Left lobe of liver (tissue), 2 donors: ENCODE measurements at regions not wholly inside any gene's neighbourhood (a gene's known extent, or its start where the extent isn't known, plus 50 kb on each side); places are given as distances from the start of the nearest gene placed in this dataset.

ENCODE experiments used
- ATAC-seq: fragments of 200-7000 bp; cut with Tn5 transposase; one replicate; pipeline ENCODE4 v1.9.1; 2020; ENCODE audit warnings: mild to moderate bottlenecking, moderate library complexity
- DNase-seq: peaks from one replicate; pipeline ENCODE4 v3.0.0-alpha.2; 2020; ENCODE audit warnings: low spot score
- donor health status: DM: no; HTN: no; CAD: no; lungs with moderate emphysema.
- donor health status: DM: no; HTN: yes; CAD: no.

GRCh38 chr2:145622285-145622684, 1102.4 kb upstream of the ZEB2 start:
- ATAC-seq (no peak), DNase-seq (no peak)

- ATAC-seq = no peak
Observed at GRCh38 chr2:145617906-145618305, 1098.0 kb upstream of the ZEB2 start.

GRCh38 chr2:145617420-145617819, 1097.5 kb upstream of the ZEB2 start:
- ATAC-seq (no peak), DNase-seq (no peak)

More at GRCh38 chr2:145617906-145618305, 1098.0 kb upstream of the ZEB2 start:
- no peak for DNase-seq

DNA sequence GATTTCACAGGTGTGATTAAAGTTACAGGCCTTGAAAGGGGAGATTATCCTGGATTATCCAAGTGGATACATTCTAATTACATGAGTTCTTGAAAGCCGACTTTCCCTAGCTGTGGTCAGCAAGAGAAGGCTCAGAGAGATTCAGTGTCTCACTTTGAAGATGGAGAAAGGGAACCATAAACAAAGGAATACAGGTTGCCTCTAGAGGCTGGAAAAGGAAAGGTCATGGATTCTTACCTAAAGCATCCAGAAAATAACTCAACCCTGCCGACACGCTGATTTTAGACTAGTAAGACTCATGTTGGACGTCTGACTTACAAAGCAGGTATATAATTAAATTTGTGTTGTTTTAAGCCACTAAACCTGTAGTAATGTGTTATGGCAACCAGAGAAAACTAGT, 1095.7 kb upstream of the ZEB2 start:
- no peak for ATAC-seq
- DNase-seq = no peak

- no peak for ATAC-seq
Observed at GRCh38 chr2:145609951-145610350, 1090.0 kb upstream of the ZEB2 start.

DNA sequence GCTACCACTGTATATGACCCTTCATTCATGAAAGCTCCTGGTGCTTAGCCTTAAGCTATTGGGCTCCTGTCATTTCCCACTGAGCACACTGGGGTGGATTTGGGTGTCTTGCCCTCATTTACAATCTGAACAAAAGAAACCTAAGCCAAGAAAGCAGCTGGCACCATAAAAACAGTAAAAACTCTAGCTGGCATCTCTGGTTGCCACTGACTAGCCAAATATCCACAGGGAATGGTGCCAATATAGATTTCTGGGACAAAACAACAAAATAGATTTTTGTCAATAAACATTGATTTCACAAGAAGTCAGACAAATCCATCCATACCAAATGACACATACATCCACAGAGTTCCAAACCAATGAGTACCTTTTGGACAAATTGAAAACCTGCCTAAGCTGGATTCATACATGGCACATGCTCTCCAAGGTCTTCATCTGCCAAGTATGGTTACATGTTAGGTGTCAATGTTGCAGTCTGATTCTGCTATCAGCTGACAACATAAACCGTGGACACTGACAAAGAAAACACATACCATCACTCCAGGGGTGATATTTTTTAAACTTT, 1081.5 kb upstream of the ZEB2 start:
- no peak for ATAC-seq
- no peak for DNase-seq

More at GRCh38 chr2:145609951-145610350, 1090.0 kb upstream of the ZEB2 start:
- DNase-seq = no peak

- no peak for DNase-seq
- no peak for ATAC-seq
Observed at GRCh38 chr2:145600811-145601210, 1080.9 kb upstream of the ZEB2 start.

- no peak for DNase-seq
- no peak for ATAC-seq
Observed at GRCh38 chr2:145599756-145600155, 1079.8 kb upstream of the ZEB2 start.

- DNase-seq = no peak
- ATAC-seq = no peak
Observed at GRCh38 chr2:145598434-145598833, 1078.5 kb upstream of the ZEB2 start.

DNA sequence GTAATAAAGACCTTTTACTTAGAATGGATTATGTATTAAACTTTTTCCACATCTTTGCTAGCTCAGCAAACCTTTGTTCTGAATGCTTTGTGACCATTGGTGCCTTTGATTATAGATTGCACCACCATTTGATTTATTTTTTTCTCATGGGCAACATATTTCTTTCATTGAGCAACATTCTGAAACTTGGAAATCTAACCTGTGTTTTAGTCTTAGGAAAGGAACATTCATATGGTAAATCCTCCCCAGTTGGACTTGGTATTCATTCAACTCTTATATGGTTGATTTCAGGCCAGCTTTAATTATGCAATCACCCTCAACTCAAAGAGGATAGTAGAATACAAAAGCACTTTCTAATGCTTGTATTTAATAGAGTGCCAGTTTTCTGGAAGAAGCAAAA, 1077.9 kb upstream of the ZEB2 start:
- ATAC-seq (no peak), DNase-seq (no peak)

DNA sequence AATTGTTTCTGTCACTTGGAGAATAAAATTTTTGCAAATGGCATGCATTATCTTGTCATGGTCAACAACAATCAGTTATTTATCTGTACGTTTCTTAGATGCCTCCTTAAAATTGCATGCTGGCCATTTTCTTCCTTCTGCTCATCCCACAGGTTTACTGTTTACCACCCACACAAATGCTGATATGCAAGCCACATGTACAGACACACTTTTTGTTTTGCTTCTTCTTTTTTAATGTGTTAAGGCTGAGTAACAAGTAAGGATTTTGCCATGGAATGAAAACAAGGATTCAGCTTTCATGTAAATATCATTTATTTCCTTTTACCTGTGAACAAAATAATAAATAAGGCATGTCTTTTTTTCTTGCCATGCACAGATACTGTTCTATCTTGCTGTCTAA, 1077.1 kb upstream of the ZEB2 start:
- no peak for DNase-seq
- ATAC-seq = no peak

GRCh38 chr2:145596416-145596815, 1076.5 kb upstream of the ZEB2 start:
- DNase-seq (no peak), ATAC-seq (no peak)

DNA sequence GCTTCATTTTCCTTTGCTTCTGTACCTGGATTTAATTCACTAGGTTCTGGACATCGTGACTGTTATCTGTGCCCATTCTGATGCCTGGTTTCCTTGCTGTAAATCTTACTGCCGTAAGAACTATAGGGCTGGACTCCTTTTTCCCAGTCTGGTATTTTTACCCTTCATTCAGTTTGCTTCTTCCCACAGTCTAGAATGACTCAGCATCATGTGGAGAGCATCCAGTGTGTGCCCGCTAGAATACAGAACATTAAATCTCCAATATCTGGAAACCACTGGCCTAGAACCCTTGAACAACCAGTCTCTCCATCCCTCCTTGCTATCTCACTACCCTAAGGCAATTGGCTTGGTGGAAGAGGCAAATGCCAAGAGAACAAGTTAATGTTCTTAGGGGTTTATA, 1075.4 kb upstream of the ZEB2 start:
- no peak for ATAC-seq
- DNase-seq = no peak

GRCh38 chr2:145593991-145594614, 1074.2 kb upstream of the ZEB2 start:
- no peak for ATAC-seq
- no peak for DNase-seq

DNA sequence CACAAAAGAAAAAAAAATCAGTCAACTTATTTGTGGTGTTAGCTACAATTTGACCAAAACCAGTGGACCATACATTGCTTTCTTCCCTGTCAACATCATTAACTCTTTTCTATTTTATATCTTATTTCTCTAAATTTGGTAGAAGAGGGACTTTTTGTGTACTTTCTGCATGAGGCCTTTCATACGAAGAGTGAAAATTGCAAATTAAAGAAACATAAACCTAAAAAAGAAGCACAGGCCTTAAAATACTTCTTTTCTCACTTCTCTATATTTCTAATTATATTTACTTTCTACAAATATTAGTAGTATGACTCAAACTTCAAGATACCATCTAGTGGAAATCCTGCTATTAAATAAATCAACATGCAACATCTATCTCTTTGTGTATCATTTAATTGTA, 1073.4 kb upstream of the ZEB2 start:
- DNase-seq (no peak), ATAC-seq (no peak)

- DNase-seq = no peak
- no peak for ATAC-seq
Observed at GRCh38 chr2:145592361-145592760, 1072.4 kb upstream of the ZEB2 start.

DNA sequence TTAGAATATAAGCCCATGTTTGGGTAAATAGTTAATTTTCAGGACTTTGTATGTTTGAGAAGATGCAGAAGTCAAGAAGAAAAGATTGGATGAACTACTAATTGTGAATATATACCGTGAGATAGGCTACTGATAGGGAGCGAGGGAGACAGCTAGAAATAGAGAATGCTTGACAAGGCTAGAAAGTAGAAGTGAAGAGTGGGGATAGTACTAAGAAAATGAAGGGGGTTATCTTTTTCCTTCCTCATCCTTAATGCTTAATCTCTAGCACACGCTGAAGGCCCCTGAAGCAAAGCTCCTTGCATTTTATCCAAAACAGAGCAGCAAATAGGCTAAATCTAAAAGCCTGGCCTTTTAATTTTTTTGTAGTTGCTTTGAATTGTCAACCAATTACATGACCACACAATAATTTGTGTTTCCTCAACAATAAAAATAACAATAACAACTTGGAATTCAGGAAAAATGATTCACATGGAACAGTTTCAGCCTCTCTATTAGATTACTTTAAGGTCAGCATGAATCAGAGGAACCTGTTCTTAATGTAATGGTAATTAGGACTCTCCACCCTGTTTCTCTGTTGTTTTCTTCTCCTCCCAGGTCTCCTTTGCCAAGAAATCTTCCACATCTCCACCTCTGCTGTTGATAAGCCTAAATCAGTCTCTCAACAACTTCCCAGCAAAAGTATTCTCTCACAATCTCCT, 1071.3 kb upstream of the ZEB2 start:
- DNase-seq = no peak
- no peak for ATAC-seq

DNA sequence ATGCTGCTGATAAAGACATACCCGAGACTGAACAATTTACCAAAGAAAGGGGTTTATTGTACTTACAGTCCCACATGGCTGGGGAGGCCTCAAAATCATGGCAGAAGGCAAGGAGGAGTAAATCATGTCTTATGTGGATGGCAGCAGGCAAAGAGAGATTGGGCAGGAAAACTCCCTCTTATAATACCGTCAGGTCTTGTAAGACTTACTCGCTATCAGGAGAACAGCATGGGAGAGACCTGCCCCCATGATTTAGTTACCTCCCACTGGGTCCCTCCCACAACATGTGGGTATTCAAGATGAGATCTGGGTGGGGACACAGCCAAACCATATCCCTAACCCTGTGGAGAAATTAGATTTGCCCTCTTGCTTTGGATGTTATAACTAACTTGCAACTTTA, 1068.0 kb upstream of the ZEB2 start:
- ATAC-seq (no peak), DNase-seq (no peak)

DNA sequence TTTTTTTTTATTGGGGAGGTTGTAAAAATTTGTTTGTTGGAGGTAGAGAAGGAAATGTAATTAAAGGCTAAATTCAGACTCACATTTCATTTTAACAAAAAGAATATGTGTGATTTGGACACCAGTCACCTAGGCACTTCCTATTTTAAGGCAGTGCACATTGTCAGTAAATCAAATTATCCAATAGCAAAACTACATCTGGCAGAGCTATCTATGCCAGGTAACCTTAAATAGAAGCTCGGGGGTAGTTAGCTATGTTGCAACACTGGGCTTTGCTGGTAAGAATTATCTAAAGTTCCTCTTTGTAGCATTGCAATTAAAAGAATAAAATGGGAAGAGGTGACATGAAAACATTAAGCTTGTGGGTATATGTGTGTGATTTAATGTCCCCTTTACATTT, 1064.4 kb upstream of the ZEB2 start:
- DNase-seq (no peak), ATAC-seq (no peak)

DNA sequence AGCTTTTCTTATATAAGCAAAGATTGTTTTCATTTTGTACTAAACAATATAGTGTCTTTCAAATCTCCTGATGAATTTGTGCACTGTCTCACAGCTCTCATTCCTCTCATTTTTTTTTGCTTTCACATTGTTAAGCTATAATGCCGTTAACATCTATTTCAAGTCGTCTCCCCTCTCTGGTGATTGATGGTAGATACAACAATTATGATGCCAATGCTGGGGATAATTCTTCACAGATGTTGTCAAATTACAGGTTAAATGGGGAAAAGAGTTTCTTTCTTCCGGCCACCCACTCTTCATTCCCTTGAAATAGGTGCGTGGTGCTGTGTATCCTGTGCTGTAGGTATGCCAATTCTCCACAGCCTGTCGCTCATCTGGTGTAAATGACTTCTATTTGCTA, 1053.7 kb upstream of the ZEB2 start:
- ATAC-seq = no peak

GRCh38 chr2:145572238-145572637, 1052.3 kb upstream of the ZEB2 start:
- ATAC-seq = no peak
- no peak for DNase-seq

More for the DNA sequence above, 1053.7 kb upstream of the ZEB2 start:
- no peak for DNase-seq

- no peak for DNase-seq
- ATAC-seq = no peak
Observed at GRCh38 chr2:145569108-145569507, 1049.2 kb upstream of the ZEB2 start.
